SW480 (cell line): ENCODE measurements at regions not wholly inside any gene's neighbourhood (a gene's known extent, or its start where the extent isn't known, plus 50 kb on each side); places are given as distances from the start of the nearest gene placed in this dataset.
"Not testable (repeated sequence)": the region's sequence is repeated elsewhere in the genome, so short reads cannot be mapped to it uniquely, and the experiment has no call there.

Experiments
- DNase-seq: peaks from one replicate; pipeline ENCODE4 v3.0.0-alpha.2; 2016; ENCODE audit warnings: low spot score

DNA sequence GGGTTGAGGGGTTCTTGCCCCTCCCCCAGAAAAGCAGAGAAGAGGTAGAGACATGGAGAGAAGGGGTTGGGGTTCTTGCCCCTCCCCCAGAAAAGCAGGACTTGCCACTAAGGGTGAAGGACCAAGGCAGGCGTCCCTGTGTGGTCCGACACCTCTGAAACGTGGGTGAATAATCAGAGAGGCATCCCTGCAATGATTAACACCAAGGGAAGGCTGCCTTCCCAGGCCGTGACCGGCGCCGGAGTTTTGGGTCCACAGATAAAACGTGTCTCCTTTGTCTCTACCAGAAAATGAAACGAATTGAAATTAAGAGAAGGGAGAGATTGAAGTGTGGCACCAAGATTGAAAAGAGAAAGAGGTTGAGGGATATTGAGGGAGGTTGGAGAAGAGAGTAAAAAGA is 778.2 kb downstream of the UQCRFS1 start:
- not testable (repeated sequence) for DNase-seq

GRCh38 chr19:28434365-28434764 is 778.6 kb downstream of the UQCRFS1 start:
- DNase-seq = not testable (repeated sequence)

- DNase-seq = not testable (repeated sequence)
Observed at GRCh38 chr19:28433166-28433565, 779.8 kb downstream of the UQCRFS1 start.

GRCh38 chr19:28430214-28430613 is 782.7 kb downstream of the UQCRFS1 start:
- DNase-seq = no peak

GRCh38 chr19:28429356-28429755 is 783.6 kb downstream of the UQCRFS1 start:
- DNase-seq = no peak

DNA sequence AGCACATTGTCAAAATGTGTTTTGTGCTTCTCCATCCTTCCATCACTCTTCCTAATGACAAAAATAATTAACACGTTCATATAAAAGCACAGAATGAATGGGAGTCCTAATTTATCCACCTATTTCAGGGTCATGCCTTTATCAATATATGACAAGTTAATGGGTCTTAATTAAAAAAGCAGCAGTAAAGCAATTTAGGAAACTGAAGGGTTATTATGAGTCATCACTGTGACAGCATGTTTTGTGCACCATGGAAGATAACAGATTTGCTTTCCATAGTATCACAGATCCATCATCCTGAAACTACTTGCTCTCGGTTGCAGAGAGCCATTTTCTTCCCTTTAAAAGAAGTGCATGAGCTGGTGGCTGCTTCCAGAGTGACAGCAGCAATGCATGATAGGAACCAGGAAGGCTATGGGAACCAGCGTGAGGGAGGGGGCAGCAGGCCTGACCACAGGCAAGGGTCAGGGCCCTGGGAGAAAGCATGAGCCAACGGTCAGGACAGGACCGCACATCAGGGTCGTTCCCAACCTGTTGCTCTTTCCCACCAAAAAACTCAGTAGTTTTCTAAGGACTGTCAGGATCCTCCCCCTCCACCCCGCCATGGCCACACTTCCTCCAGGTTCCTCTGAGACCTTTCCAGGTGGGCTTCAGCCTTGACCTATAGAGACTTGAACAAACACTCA is 784.1 kb downstream of the UQCRFS1 start:
- no peak for DNase-seq

- DNase-seq = no peak
Observed at GRCh38 chr19:28427376-28428083, 785.4 kb downstream of the UQCRFS1 start.

- DNase-seq = no peak
Observed at GRCh38 chr19:28426730-28427225, 786.2 kb downstream of the UQCRFS1 start.

GRCh38 chr19:28426110-28426729 is 786.7 kb downstream of the UQCRFS1 start:
- DNase-seq = no peak

DNA sequence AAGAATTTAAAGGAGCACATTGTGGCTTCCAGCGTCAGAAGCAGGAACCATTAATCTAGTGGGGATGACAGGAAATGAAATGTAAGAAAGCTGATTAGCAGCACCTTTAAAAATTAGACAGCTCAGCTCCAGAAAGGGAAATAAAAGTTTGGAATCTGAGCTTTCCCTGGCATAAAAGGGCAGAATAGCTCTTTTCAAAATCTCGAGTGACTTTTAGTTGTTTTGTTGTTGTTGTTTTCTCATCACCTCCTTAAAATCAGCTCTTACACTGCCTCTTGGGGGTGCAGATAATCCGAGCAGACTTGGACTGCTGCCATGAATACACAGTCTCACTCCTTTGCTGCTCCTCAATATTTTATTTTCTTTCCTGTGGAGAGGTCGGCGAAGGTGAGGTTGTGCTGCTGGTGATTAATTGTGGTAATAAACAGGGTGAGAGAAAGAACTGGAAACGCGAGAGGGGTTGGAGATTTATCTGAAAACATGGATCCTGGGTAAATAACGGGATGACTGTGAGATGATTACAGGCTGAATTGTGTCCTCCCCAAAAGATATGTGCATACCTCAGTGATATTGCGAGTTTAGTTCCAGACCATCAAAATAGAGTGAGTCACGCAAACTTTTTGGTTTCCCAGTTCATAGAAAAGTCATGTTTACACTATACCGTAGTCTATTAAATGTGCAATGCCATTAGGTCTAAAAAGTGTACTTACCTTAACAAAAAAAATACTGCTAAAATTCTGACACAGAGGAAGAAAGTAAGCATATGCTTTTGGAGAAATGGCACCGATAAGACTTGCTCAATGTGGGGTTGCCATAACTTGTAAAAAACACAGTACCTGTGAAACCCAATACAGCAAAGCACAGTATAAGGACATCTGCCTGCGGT is 787.7 kb downstream of the UQCRFS1 start:
- DNase-seq = no peak

- no peak for DNase-seq
Observed at GRCh38 chr19:28424662-28425045, 788.3 kb downstream of the UQCRFS1 start.

- no peak for DNase-seq
Observed at GRCh38 chr19:28424077-28424476, 788.9 kb downstream of the UQCRFS1 start.

DNA sequence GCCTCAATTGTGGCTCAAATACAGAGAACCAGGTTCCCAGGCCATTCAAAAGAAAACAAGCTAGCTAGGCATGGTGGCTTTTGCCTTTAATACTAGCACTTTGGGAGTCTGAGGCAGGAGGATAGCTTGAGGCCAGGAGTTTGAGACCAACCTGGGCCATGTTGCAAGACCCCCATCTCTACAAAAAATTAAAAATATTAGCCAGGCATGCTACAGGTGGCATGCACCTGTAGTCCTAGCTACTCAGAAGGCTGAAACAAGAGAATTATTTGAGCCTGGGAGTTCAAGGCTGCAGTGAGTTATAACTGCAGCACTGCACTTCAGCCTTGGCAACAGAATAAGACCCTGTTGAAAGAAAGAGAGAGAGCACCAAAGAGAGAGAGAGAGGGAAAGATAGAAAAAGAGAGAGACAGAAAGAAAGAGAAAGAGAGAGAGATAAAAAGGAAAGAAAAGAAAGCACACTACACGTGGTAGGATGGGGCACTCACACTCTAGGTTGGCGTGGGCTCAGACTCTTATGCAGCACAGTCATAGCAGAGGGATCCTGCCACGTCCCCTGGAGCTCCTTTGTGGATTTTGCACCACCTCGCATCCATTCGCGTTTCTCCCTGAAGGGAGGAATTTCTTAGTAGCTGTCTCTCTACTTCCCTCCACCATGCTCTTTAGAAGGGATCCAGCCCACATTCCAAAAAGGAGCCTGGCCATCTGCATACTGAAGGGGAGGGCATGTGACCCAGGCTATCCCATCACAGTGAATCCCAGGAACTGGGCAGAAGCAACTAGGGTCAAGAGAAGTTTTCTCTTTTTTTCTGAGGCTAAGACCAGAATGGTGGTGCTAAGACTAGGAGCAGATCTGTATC is 789.9 kb downstream of the UQCRFS1 start:
- DNase-seq = no peak

DNA sequence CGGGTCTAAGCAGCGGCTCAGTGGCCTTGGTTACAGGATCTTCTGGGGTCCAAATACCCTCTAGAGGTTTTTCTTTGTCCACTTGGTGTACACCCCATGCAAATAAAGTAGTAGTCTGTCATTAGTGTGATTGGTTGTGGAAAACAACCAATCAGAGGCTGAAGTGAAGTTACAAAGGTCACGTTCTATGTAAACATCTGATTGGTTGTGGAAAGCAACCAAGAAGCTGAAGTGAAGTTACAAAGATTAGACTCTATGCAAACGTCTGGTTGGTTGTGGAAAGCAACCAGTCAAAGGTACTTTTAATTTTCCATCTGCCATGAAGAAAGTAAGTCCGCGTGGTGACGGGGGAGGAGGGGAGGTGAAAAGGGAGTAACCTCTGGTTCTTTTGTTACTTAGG is 790.9 kb downstream of the UQCRFS1 start:
- DNase-seq = no peak

DNA sequence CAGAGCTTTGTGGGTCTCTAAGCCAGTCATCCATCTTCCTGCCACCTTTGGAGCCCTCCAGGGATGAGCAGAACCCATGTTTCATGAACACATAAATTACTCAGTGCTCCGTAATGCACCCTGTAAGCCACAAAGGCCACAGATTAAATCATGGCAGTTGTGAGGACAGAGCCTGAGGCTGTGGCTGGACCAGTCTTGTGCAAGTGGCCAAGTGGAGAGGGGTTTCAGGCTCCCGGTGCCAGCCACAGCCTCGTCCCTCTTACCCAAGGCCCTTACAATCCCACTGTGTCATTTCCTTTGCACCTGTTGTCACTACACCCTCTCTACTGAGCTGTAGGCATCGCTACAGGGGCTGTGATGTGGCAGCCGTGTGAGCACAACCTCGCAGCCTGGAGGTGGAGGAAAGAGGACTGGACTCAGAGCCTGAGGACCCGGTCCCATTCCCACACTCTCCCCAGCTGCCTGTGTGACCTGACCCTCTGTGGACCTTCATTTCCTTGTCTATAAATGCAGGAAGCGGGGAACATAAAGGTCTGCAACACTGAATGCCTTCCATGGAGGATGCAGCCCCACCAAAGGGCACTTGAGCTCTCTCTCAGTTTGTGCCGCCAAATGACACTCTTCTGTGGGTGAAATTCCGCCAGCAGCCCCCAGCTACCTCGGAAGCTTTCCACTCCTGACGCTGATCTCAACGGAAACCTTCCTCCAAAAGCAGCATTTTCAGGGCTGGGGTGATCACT is 792.0 kb downstream of the UQCRFS1 start:
- DNase-seq = no peak

DNA sequence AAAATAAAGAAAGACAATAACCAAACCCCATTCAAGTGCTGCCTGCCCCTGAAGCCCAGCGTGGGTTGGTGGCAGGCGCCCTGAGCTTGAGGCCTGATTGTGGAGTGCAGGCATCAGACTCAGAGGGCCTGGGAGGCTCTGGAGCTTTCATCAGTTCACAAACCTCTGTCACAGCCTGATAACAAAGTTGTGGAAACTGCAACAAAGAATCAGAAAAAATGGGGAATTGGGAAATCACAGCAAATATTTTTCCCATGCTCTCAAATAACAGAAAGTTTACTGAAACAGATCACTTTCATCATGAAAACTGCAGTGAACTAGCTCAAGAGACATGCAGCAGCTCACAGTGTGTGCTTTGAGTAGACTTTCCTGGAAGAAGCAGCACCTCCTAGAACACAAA is 793.6 kb downstream of the UQCRFS1 start:
- DNase-seq = no peak

DNA sequence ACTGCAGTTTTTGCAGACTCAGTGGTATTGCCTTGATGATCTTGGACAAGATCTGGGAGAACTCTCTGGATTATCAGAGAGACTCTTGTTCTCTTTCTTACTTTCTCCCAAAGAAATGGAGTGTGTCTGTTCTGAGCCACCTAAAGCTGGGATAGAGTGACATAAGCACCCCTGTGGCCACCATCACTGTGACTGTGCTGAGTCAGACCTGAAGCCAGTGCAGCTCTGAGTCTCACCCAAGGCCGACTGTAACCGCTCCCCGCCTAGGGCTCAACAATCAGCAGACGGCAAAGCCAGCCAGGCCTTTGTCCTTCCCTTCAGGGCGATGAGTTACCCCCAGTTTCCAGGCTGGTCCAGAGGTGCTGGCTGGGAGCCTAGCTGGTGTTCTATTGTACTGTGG is 795.6 kb downstream of the UQCRFS1 start:
- no peak for DNase-seq

- DNase-seq = no peak
Observed at GRCh38 chr19:28416245-28416644, 796.7 kb downstream of the UQCRFS1 start.

DNA sequence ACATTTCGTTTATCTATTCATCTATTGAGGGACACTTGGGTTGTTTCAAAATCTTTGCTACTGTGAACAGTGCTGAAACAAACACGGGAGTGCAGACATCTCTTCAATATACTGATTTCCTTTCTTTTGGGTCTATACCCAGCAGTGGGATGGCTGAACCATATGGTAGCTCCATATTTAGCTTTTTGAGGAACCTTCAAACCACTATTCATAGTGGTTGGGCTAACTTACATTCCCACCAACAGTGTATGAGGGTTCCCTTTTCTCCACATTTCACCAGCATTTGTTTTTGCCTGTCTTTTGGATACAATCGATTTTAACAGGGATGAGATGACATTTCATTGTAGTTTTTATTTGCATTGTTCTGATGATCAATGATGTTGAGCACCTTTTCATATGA is 798.2 kb downstream of the UQCRFS1 start:
- no peak for DNase-seq

- no peak for DNase-seq
Observed at GRCh38 chr19:28409859-28410258, 803.1 kb downstream of the UQCRFS1 start.
